ENCODE measurements at regions not wholly inside any gene's neighbourhood (a gene's known extent, or its start where the extent isn't known, plus 50 kb on each side); places are given as distances from the start of the nearest gene placed in this dataset.

DNA sequence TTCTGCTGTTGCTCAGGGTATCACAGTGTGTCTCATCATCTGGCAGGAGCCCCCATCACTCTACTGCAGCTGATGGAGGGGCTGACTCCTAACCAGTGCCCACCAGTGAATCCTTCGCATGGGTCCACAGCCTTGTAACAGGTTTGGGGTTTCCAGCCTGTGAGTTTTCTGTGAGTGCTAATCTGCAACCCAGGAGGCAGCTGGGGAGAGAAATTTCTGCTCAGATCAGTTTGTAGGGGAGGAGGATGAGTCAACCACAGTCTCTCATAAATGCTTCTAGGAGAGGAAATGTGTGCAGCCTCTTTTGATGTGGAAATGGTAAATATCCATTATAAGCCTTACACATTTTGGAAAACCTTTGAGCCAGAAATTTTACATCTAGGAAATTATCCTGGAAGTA lies 871.3 kb downstream of the AACS start:
- TF ChIP-seq, protein P1, sequence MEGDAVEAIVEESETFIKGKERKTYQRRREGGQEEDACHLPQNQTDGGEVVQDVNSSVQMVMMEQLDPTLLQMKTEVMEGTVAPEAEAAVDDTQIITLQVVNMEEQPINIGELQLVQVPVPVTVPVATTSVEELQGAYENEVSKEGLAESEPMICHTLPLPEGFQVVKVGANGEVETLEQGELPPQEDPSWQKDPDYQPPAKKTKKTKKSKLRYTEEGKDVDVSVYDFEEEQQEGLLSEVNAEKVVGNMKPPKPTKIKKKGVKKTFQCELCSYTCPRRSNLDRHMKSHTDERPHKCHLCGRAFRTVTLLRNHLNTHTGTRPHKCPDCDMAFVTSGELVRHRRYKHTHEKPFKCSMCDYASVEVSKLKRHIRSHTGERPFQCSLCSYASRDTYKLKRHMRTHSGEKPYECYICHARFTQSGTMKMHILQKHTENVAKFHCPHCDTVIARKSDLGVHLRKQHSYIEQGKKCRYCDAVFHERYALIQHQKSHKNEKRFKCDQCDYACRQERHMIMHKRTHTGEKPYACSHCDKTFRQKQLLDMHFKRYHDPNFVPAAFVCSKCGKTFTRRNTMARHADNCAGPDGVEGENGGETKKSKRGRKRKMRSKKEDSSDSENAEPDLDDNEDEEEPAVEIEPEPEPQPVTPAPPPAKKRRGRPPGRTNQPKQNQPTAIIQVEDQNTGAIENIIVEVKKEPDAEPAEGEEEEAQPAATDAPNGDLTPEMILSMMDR (IDR thresholded peaks at IDR 0.05; ENCODE audit: low read length), result no peak
- no peak for TF ChIP-seq EZH2 (IDR thresholded peaks at IDR 0.05; ENCODE audit: borderline replicate concordance, low read length)
